ENCODE measurements at regions not wholly inside any gene's neighbourhood (a gene's known extent, or its start where the extent isn't known, plus 50 kb on each side); places are given as distances from the start of the nearest gene placed in this dataset.

- no peak for DNase-seq (ENCODE audit: low read depth, low spot score)
- H3K4me3 ChIP-seq (ENCODE audit: insufficient read length, low read depth): no peak overlapping the region
- H3K9me3 ChIP-seq (ENCODE audit: insufficient read depth, low read length): peaks cover 24% of the 10 kb centered on the region; the same call in 1 of the 2 replicates
- H3K36me3 ChIP-seq (ENCODE audit: insufficient read depth, insufficient read length, low read length): no peaks in the 10 kb centered on the region
- no peaks in the 10 kb centered on the region for H3K4me1 ChIP-seq (ENCODE audit: insufficient read depth, insufficient read length)
- TF ChIP-seq SUZ12 (IDR thresholded peaks at IDR 0.05; ENCODE audit: extremely low read depth, insufficient read depth, insufficient read length) (no peak), YY1 (IDR thresholded peaks at IDR 0.05; ENCODE audit: insufficient read depth, insufficient read length) (no peak), ZNF274 (IDR thresholded peaks at IDR 0.05; ENCODE audit: low read depth, low read length) (no peak)
- H3K27me3 ChIP-seq (ENCODE audit: insufficient read depth, insufficient read length): no peaks in the 10 kb centered on the region
- no peak overlapping the region for H3K9ac ChIP-seq (ENCODE audit: insufficient read length, low read depth)
Observed at GRCh38 chr1:78410643-78411042, 80.1 kb upstream of the PTGFR start.

GRCh38 chr1:78411707-78412106, 79.1 kb upstream of the PTGFR start:
- peaks cover 24% of the 10 kb centered on the region; the same call in 1 of the 2 replicates for H3K9me3 ChIP-seq (ENCODE audit: insufficient read depth, low read length)
- TF ChIP-seq ZNF274 (IDR thresholded peaks at IDR 0.05; ENCODE audit: low read depth, low read length) (no peak), YY1 (IDR thresholded peaks at IDR 0.05; ENCODE audit: insufficient read depth, insufficient read length) (no peak), SUZ12 (IDR thresholded peaks at IDR 0.05; ENCODE audit: extremely low read depth, insufficient read depth, insufficient read length) (no peak)
- no peaks in the 10 kb centered on the region for H3K27me3 ChIP-seq (ENCODE audit: insufficient read depth, insufficient read length)
- DNase-seq (ENCODE audit: low read depth, low spot score): no peak
- no peaks in the 10 kb centered on the region for H3K4me1 ChIP-seq (ENCODE audit: insufficient read depth, insufficient read length)
- no peak overlapping the region for H3K4me3 ChIP-seq (ENCODE audit: insufficient read length, low read depth)
- H3K36me3 ChIP-seq (ENCODE audit: insufficient read depth, insufficient read length, low read length): no peaks in the 10 kb centered on the region
- H3K9ac ChIP-seq (ENCODE audit: insufficient read length, low read depth): no peak overlapping the region

- Histone ChIP-seq H3K4me1 (ENCODE audit: insufficient read depth, insufficient read length) (no peaks in the 10 kb centered on the region), H3K4me3 (ENCODE audit: insufficient read length, low read depth) (no peak overlapping the region), H3K9ac (ENCODE audit: insufficient read length, low read depth) (no peak overlapping the region), H3K27me3 (ENCODE audit: insufficient read depth, insufficient read length) (no peaks in the 10 kb centered on the region), H3K9me3 (ENCODE audit: insufficient read depth, low read length) (peaks cover 21% of the 10 kb centered on the region; the same call in 1 of the 2 replicates), H3K36me3 (ENCODE audit: insufficient read depth, insufficient read length, low read length) (no peaks in the 10 kb centered on the region)
- DNase-seq (ENCODE audit: low read depth, low spot score): no peak
- TF ChIP-seq YY1 (IDR thresholded peaks at IDR 0.05; ENCODE audit: insufficient read depth, insufficient read length): no peak
- no peak for TF ChIP-seq SUZ12 (IDR thresholded peaks at IDR 0.05; ENCODE audit: extremely low read depth, insufficient read depth, insufficient read length)
- TF ChIP-seq ZNF274 (IDR thresholded peaks at IDR 0.05; ENCODE audit: low read depth, low read length): no peak
Observed at GRCh38 chr1:78415165-78415564, 75.6 kb upstream of the PTGFR start.

- Histone ChIP-seq H3K9me3 (ENCODE audit: insufficient read depth, low read length) (no peaks in the 10 kb centered on the region), H3K27me3 (ENCODE audit: insufficient read depth, insufficient read length) (no peaks in the 10 kb centered on the region), H3K9ac (ENCODE audit: insufficient read length, low read depth) (no peak overlapping the region), H3K36me3 (ENCODE audit: insufficient read depth, insufficient read length, low read length) (no peaks in the 10 kb centered on the region), H3K4me3 (ENCODE audit: insufficient read length, low read depth) (no peak overlapping the region), H3K4me1 (ENCODE audit: insufficient read depth, insufficient read length) (no peaks in the 10 kb centered on the region)
- no peak for TF ChIP-seq SUZ12 (IDR thresholded peaks at IDR 0.05; ENCODE audit: extremely low read depth, insufficient read depth, insufficient read length)
- no peak for TF ChIP-seq ZNF274 (IDR thresholded peaks at IDR 0.05; ENCODE audit: low read depth, low read length)
- TF ChIP-seq YY1 (IDR thresholded peaks at IDR 0.05; ENCODE audit: insufficient read depth, insufficient read length): no peak
- DNase-seq (ENCODE audit: low read depth, low spot score): no peak
Observed at GRCh38 chr1:78419309-78419708, 71.5 kb upstream of the PTGFR start.

- Histone ChIP-seq H3K27me3 (ENCODE audit: insufficient read depth, insufficient read length) (no peaks in the 10 kb centered on the region), H3K9me3 (ENCODE audit: insufficient read depth, low read length) (no peaks in the 10 kb centered on the region), H3K4me1 (ENCODE audit: insufficient read depth, insufficient read length) (no peaks in the 10 kb centered on the region), H3K36me3 (ENCODE audit: insufficient read depth, insufficient read length, low read length) (no peaks in the 10 kb centered on the region), H3K4me3 (ENCODE audit: insufficient read length, low read depth) (no peak overlapping the region), H3K9ac (ENCODE audit: insufficient read length, low read depth) (no peak overlapping the region)
- TF ChIP-seq ZNF274 (IDR thresholded peaks at IDR 0.05; ENCODE audit: low read depth, low read length) (no peak), SUZ12 (IDR thresholded peaks at IDR 0.05; ENCODE audit: extremely low read depth, insufficient read depth, insufficient read length) (no peak), YY1 (IDR thresholded peaks at IDR 0.05; ENCODE audit: insufficient read depth, insufficient read length) (no peak)
- no peak for DNase-seq (ENCODE audit: low read depth, low spot score)
Observed at GRCh38 chr1:78420181-78420580, 70.6 kb upstream of the PTGFR start.

- TF ChIP-seq YY1 (IDR thresholded peaks at IDR 0.05; ENCODE audit: insufficient read depth, insufficient read length): no peak
- no peak overlapping the region for H3K9ac ChIP-seq (ENCODE audit: insufficient read length, low read depth)
- H3K9me3 ChIP-seq (ENCODE audit: insufficient read depth, low read length): no peaks in the 10 kb centered on the region
- no peaks in the 10 kb centered on the region for H3K27me3 ChIP-seq (ENCODE audit: insufficient read depth, insufficient read length)
- no peak for DNase-seq (ENCODE audit: low read depth, low spot score)
- H3K4me3 ChIP-seq (ENCODE audit: insufficient read length, low read depth): no peak overlapping the region
- H3K4me1 ChIP-seq (ENCODE audit: insufficient read depth, insufficient read length): no peaks in the 10 kb centered on the region
- no peaks in the 10 kb centered on the region for H3K36me3 ChIP-seq (ENCODE audit: insufficient read depth, insufficient read length, low read length)
Observed at GRCh38 chr1:78420688-78421087, 70.1 kb upstream of the PTGFR start.

GRCh38 chr1:78424720-78425119, 66.1 kb upstream of the PTGFR start:
- Histone ChIP-seq H3K36me3 (ENCODE audit: insufficient read depth, insufficient read length, low read length) (no peaks in the 10 kb centered on the region), H3K9me3 (ENCODE audit: insufficient read depth, low read length) (no peaks in the 10 kb centered on the region), H3K27me3 (ENCODE audit: insufficient read depth, insufficient read length) (no peaks in the 10 kb centered on the region), H3K4me3 (ENCODE audit: insufficient read length, low read depth) (no peak overlapping the region), H3K9ac (ENCODE audit: insufficient read length, low read depth) (no peak overlapping the region), H3K4me1 (ENCODE audit: insufficient read depth, insufficient read length) (no peaks in the 10 kb centered on the region)
- no peak for DNase-seq (ENCODE audit: low read depth, low spot score)
- TF ChIP-seq YY1 (IDR thresholded peaks at IDR 0.05; ENCODE audit: insufficient read depth, insufficient read length) (no peak), SUZ12 (IDR thresholded peaks at IDR 0.05; ENCODE audit: extremely low read depth, insufficient read depth, insufficient read length) (no peak), ZNF274 (IDR thresholded peaks at IDR 0.05; ENCODE audit: low read depth, low read length) (no peak)

- Histone ChIP-seq H3K4me1 (ENCODE audit: insufficient read depth, insufficient read length) (no peaks in the 10 kb centered on the region), H3K9me3 (ENCODE audit: insufficient read depth, low read length) (no peaks in the 10 kb centered on the region), H3K9ac (ENCODE audit: insufficient read length, low read depth) (no peak overlapping the region), H3K27me3 (ENCODE audit: insufficient read depth, insufficient read length) (no peaks in the 10 kb centered on the region), H3K4me3 (ENCODE audit: insufficient read length, low read depth) (no peak overlapping the region), H3K36me3 (ENCODE audit: insufficient read depth, insufficient read length, low read length) (no peaks in the 10 kb centered on the region)
- no peak for TF ChIP-seq SUZ12 (IDR thresholded peaks at IDR 0.05; ENCODE audit: extremely low read depth, insufficient read depth, insufficient read length)
- TF ChIP-seq YY1 (IDR thresholded peaks at IDR 0.05; ENCODE audit: insufficient read depth, insufficient read length): no peak
- no peak for TF ChIP-seq ZNF274 (IDR thresholded peaks at IDR 0.05; ENCODE audit: low read depth, low read length)
- DNase-seq (ENCODE audit: low read depth, low spot score): no peak
Observed at GRCh38 chr1:78426408-78426807, 64.4 kb upstream of the PTGFR start.
